ENCODE measurements at regions not wholly inside any gene's neighbourhood (a gene's known extent, or its start where the extent isn't known, plus 50 kb on each side); places are given as distances from the start of the nearest gene placed in this dataset.

DNA sequence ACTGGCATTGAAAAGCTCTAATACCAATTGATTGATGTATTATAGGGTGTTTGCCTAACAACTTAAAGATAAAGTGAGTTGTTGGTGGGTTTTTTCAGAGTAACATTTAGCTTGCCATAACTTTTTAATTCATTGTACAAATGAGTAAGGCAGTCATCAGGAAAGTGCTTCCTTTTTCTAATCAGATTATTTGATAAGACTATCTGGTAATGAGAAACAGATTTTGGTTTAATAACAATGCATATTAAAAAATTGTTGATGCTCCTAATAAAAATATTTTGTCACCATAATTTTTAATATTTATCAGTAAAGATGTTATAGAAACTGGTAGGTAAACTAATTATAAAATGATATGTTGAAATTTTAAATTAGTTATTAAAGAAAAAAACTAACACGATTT, 51.3 kb downstream of the BLTP1 start:
- CTCF ChIA-PET, result interaction anchor here (2.8 kb wide), 1 partner anchor 303 kb away, joined by 10 read pairs; no protein-coding TSS in a partner anchor
- Histone ChIP-seq H3K27me3 (ENCODE audit: control insufficient read depth, insufficient read depth, low read length) (no peaks in the 10 kb centered on the region), H3K9me3 (ENCODE audit: control insufficient read depth, insufficient read depth, low read length) (no peaks in the 10 kb centered on the region), H3K4me3 (ENCODE audit: low read depth, low read length) (no peak overlapping the region), H3K27ac (ENCODE audit: low read depth, low read length) (no peak overlapping the region)
- TF ChIP-seq, protein P1, sequence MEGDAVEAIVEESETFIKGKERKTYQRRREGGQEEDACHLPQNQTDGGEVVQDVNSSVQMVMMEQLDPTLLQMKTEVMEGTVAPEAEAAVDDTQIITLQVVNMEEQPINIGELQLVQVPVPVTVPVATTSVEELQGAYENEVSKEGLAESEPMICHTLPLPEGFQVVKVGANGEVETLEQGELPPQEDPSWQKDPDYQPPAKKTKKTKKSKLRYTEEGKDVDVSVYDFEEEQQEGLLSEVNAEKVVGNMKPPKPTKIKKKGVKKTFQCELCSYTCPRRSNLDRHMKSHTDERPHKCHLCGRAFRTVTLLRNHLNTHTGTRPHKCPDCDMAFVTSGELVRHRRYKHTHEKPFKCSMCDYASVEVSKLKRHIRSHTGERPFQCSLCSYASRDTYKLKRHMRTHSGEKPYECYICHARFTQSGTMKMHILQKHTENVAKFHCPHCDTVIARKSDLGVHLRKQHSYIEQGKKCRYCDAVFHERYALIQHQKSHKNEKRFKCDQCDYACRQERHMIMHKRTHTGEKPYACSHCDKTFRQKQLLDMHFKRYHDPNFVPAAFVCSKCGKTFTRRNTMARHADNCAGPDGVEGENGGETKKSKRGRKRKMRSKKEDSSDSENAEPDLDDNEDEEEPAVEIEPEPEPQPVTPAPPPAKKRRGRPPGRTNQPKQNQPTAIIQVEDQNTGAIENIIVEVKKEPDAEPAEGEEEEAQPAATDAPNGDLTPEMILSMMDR (IDR thresholded peaks at IDR 0.05; ENCODE audit: low read depth, low read length), result no peak
- POLR2A ChIA-PET, result no interaction called here
- no peak for DNase-seq (ENCODE audit: low read depth, low spot score)

GRCh38 chr4:122205687-122206086, 53.6 kb downstream of the BLTP1 start:
- no peak overlapping the region for H3K27ac ChIP-seq (ENCODE audit: low read depth, low read length)
- H3K9me3 ChIP-seq (ENCODE audit: control insufficient read depth, insufficient read depth, low read length), result no peaks in the 10 kb centered on the region
- ChIA-PET CTCF (no interaction called here), POLR2A (no interaction called here)
- no peak overlapping the region for H3K4me3 ChIP-seq (ENCODE audit: low read depth, low read length)
- no peaks in the 10 kb centered on the region for H3K27me3 ChIP-seq (ENCODE audit: control insufficient read depth, insufficient read depth, low read length)
- TF ChIP-seq, protein P1 (IDR thresholded peaks at IDR 0.05; ENCODE audit: low read depth, low read length), result no peak
- DNase-seq (ENCODE audit: low read depth, low spot score), result no peak

GRCh38 chr4:122212880-122213279, 60.7 kb downstream of the BLTP1 start:
- Histone ChIP-seq H3K27ac (ENCODE audit: low read depth, low read length) (no peak overlapping the region), H3K9me3 (ENCODE audit: control insufficient read depth, insufficient read depth, low read length) (no peaks in the 10 kb centered on the region), H3K27me3 (ENCODE audit: control insufficient read depth, insufficient read depth, low read length) (no peaks in the 10 kb centered on the region), H3K4me3 (ENCODE audit: low read depth, low read length) (no peak overlapping the region)
- ChIA-PET CTCF (no interaction called here), POLR2A (no interaction called here)
- DNase-seq (ENCODE audit: low read depth, low spot score), result no peak
- TF ChIP-seq, protein P1 (IDR thresholded peaks at IDR 0.05; ENCODE audit: low read depth, low read length), result no peak

GRCh38 chr4:122218762-122219161, 66.6 kb downstream of the BLTP1 start:
- Histone ChIP-seq H3K4me3 (ENCODE audit: low read depth, low read length) (no peak overlapping the region), H3K27me3 (ENCODE audit: control insufficient read depth, insufficient read depth, low read length) (no peaks in the 10 kb centered on the region), H3K27ac (ENCODE audit: low read depth, low read length) (no peak overlapping the region), H3K9me3 (ENCODE audit: control insufficient read depth, insufficient read depth, low read length) (no peaks in the 10 kb centered on the region)
- no peak for DNase-seq (ENCODE audit: low read depth, low spot score)
- ChIA-PET CTCF (interaction anchor here (0.6 to 4.2 kb wide), 6 partner anchors 9 to 328 kb away, joined by 3 to 40 read pairs (median 6); no protein-coding TSS in a partner anchor), POLR2A (no interaction called here)
- TF ChIP-seq, protein P1 (IDR thresholded peaks at IDR 0.05; ENCODE audit: low read depth, low read length), result peak; percentile 59

- ChIA-PET CTCF (interaction anchor here (2.3 to 4.2 kb wide), 3 partner anchors 269 to 319 kb away, joined by 7 to 40 read pairs (median 15); no protein-coding TSS in a partner anchor), POLR2A (no interaction called here)
- TF ChIP-seq, protein P1 (IDR thresholded peaks at IDR 0.05; ENCODE audit: low read depth, low read length), result no peak
- no peak overlapping the region for H3K27ac ChIP-seq (ENCODE audit: low read depth, low read length)
- no peaks in the 10 kb centered on the region for H3K9me3 ChIP-seq (ENCODE audit: control insufficient read depth, insufficient read depth, low read length)
- no peaks in the 10 kb centered on the region for H3K27me3 ChIP-seq (ENCODE audit: control insufficient read depth, insufficient read depth, low read length)
- no peak for DNase-seq (ENCODE audit: low read depth, low spot score)
- no peak overlapping the region for H3K4me3 ChIP-seq (ENCODE audit: low read depth, low read length)
Measured at GRCh38 chr4:122219356-122219755, 67.2 kb downstream of the BLTP1 start.
